ENCODE measurements at regions not wholly inside any gene's neighbourhood (a gene's known extent, or its start where the extent isn't known, plus 50 kb on each side); places are given as distances from the start of the nearest gene placed in this dataset.
"Not testable (repeated sequence)": the region's sequence is repeated elsewhere in the genome, so short reads cannot be mapped to it uniquely, and the experiment has no call there.

- DNase-seq (ENCODE audit: low read depth), result no peak
Observed at GRCh38 chr6:14567842-14568241, 450.3 kb downstream of the CD83 start.

DNA sequence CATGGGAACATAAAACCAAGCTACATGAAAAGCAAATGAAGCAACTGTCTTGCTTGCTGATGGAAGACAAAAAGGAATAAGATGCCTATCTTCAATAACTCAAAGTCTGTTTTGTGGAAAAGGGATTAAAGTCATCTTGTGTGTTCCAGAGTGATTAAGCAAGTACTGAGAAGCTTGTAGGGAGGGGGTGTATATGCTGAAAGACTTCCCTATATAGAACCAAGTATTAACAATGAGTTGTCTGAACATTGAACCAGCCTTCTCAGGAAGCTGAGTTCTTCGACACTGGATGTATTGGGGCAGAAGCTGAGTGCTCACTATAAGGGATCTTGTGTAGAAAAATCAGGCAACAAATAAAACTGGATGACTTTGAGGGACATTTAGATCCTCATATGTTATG, 451.8 kb downstream of the CD83 start:
- DNase-seq (ENCODE audit: low read depth), result no peak

- DNase-seq (ENCODE audit: low read depth), result not testable (repeated sequence)
Observed at GRCh38 chr6:14569874-14570273, 452.3 kb downstream of the CD83 start.

DNA sequence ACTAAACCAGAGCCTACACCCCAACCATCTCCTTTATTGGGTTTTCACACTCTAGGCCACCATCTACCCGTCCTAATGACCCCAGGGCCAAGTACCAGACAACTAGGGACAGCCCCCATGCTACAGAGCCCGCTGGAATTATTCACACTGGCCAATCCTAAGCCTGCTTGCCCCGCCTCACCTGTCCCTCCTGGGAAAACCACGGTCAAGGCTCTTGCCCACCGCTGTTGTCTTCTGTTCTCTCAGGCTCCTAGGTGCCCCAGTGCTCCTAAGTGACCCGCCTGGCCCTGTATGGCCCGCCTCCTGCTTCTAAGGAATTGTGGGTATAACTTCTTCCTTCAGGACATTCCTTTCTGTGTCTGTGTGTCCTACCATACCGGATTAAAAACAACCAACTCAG, 453.4 kb downstream of the CD83 start:
- DNase-seq (ENCODE audit: low read depth), result no peak

DNA sequence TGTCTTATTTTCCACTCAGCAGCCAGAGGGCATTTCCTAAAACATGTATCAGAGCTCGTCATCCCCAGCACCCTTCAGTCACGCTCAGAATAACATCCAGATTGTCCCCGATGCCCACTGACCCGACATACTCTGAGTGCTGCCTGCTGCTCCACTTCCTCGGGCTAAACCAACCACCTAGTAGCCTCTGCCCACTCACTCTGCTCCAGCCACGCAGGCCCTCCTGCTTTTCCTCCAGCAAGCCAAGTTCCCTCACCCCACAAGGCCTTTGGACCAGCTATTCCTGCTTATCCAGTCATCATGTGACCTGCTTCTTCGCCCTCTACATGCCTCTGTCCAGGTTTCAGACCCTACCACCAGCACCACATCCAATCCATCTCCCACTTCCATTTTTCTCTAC, 454.2 kb downstream of the CD83 start:
- DNase-seq (ENCODE audit: low read depth), result no peak

DNA sequence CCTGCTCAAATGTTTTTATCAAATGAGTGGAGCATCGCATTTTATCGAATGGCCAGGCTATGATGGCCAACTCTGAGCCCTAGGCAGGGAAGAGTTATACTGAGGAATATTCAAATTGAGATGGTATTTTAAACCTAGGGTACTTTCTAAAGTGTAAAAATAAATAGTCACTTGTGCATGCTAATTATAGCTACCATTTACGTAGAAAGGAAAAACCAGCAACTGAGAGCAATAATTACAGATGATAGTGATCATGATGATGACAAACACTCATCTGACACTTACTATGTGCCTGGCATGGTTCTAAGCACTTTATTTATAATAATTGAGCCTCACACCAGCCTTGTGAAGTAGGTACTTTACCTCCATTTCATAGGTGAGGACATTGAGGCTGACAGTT, 455.7 kb downstream of the CD83 start:
- no peak for DNase-seq (ENCODE audit: low read depth)

DNA sequence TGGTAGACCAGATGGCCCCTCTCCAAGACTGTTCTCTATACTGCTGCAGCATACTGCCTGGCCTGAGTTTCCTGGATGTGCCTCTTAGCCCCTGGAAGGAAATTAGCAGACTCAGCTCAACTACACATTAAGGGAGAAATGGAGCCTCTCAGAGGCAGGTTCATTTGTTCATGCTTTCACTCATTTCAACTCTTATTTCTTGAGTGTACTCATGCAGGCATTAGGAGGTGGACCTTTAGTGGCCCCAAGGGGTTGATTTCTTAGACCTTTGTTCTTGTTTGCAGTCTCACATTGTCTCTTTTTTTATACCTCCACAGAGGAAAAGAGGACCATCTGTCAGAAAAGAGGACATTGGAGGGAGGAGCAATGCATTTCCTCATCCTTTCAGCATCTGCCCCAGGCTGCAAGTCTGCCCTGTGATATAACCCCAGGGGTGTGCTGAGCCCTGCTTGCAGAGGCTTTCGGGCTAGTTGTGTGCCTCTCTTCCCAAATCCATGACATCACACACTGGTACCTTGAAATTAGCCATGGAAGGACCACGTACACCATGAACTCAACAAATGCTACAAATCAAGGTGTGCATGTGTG, 456.2 kb downstream of the CD83 start:
- no peak for DNase-seq (ENCODE audit: low read depth)

- no peak for DNase-seq (ENCODE audit: low read depth)
Observed at GRCh38 chr6:14575961-14576360, 458.4 kb downstream of the CD83 start.

GRCh38 chr6:14578994-14579393, 461.4 kb downstream of the CD83 start:
- DNase-seq (ENCODE audit: low read depth), result no peak

DNA sequence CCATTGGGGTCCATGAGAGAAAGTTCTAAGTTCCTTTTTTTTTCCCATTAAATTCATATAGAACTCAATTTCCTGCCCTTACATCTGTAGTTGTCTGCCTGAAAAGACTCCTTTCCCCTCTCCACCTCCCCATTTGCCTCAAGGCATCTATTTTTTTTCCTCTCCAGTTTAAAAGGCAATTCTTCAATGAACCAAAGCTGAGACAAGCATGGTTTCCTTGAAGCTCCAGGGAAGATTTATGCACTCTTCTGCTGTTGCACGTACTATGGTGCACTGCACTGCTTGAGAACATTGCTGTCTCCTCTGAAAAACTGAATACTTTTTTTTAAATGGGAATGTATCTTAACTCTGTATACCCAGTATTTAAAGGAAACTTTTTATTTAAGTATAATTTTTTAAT, 465.2 kb downstream of the CD83 start:
- DNase-seq (ENCODE audit: low read depth), result no peak

- no peak for DNase-seq (ENCODE audit: low read depth)
Observed at GRCh38 chr6:14583826-14584225, 466.3 kb downstream of the CD83 start.

- DNase-seq (ENCODE audit: low read depth), result no peak
Observed at GRCh38 chr6:14584450-14584849, 466.9 kb downstream of the CD83 start.

DNA sequence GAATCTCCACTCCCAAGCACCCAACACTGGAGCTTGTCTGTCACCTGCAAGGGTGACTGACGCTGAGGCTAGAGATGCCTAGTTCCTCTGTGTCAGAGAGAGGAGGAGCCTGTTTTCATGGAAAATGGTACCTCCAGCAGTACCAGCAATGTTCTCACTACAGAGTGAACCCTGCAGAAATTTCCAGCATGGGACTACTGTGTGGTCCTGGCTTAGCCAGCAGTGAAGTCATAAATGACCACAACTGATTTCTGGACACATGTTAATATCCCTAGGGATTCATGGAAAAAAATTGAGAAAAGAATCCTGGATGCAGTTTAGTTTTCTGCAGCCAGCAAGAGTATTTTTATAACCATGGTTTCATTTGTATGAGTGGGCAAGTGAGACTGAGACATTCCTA, 468.1 kb downstream of the CD83 start:
- DNase-seq (ENCODE audit: low read depth), result no peak

- no peak for DNase-seq (ENCODE audit: low read depth)
Observed at GRCh38 chr6:14589175-14589574, 471.6 kb downstream of the CD83 start.

- DNase-seq (ENCODE audit: low read depth), result no peak
Observed at GRCh38 chr6:14590586-14590985, 473.0 kb downstream of the CD83 start.

DNA sequence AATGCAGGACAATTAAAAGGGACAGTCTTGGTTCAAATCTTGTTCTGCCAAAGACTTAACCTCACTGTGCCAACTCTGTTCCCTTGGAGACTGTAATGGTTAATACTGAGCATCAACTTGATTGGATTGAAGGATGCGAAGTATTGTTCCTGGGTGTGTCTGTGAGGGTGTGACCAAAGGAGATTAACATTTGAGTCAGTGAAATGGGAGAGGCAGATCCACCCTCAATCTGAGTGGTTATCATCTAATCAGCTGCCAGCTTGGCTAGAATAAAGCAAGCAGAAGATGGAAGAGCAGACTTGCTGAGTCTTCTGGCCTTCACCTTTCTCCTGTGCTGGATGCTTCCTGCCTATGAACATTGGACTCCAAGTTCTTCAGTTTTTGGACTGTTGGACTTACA, 474.4 kb downstream of the CD83 start:
- DNase-seq (ENCODE audit: low read depth), result no peak

DNA sequence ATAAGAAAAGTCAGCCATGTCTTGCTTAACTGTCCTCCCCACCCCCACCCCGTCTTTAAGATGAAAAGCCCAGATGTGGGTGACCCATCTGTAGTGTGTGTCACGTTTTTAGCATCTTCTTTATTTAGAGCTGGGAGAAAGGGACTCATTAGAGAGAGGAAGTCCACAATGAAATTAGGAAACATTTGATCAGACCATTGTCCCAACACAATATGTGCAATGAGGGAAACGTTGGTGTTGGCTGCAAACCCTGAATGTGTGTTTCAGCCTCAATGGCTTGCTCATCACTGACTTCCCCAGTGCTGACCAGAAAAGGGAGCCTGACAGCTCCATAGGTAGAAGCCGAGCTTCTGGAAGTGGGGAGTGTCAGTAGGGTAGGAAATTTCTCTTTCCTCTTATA, 475.7 kb downstream of the CD83 start:
- DNase-seq (ENCODE audit: low read depth), result no peak

DNA sequence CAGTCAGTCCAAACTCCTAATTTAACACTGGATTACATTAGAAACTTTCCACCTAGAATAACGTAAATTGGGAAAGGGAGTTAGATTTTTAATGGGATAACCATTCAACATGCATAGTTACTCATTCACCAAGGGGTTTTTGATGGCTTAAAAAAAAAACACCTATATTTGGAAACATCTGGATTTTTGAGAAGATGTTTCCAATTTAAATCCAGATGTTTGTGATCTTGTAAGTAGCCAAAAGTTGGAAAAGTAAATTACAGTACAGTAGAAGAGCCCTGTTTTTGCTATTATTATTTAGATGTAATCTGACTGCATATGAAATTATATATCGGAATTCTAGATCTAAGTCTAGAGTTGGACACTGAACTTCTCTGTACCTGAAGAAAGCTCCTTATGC, 478.2 kb downstream of the CD83 start:
- no peak for DNase-seq (ENCODE audit: low read depth)

- no peak for DNase-seq (ENCODE audit: low read depth)
Observed at GRCh38 chr6:14596410-14596809, 478.8 kb downstream of the CD83 start.

DNA sequence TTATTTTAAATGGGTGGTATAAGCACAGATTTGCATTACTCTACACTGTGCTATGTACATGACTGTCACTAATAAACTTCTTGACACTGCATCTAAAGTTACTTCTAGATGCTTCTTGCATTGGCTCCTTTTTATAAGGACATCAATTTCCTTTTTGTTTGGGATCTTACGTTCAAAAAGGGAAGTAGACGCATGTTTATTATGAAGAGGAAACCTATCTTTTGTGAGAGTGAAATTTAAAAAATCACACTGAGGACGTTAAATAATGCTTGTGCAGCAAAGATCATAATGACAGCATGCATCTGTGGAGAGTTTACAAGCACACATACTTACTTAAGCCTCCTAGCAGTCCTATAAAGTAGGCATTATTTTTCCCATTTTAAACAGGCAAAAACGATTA, 479.5 kb downstream of the CD83 start:
- DNase-seq (ENCODE audit: low read depth), result no peak

DNA sequence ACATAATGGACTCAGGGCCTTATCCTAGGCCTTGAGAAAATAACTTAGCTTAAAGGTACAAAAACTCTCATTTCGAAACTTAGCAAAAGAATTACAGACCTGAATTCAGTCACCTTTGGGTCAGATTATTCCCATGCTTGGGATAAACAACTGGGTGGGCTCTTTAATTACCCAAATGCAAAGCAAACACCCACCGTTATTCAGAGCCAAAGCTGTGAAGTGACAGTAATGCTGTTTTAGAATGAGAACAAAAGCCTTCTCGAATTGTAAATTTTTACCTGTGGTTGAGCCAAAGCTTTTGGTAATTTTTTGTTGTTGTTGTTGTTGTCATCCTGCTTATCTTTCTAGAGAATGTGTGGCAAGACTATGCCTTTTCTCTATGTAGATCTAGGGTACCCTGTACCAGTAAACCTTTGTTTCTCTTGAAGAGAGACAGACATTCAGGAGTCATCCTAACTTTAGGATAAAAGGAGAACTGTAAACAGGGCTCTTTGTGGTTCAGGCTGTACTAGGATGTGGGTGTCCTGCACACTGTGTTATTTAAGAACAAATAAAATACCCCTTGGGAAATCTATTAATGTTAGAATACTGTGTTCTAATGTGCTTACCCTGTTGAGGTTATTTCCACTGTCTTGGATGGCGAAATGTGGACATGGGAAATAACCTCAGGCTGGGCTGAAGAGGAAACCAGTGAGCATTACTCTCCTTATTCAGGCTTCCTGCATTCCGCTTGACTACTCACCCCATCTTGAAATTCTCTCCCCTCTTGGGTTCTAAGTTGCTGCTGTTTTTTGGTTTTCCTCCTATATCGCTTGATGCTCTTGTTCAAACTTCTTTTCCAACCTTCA, 480.7 kb downstream of the CD83 start:
- DNase-seq (ENCODE audit: low read depth), result no peak

- DNase-seq (ENCODE audit: low read depth), result not testable (repeated sequence)
Observed at GRCh38 chr6:14600306-14600705, 482.7 kb downstream of the CD83 start.

DNA sequence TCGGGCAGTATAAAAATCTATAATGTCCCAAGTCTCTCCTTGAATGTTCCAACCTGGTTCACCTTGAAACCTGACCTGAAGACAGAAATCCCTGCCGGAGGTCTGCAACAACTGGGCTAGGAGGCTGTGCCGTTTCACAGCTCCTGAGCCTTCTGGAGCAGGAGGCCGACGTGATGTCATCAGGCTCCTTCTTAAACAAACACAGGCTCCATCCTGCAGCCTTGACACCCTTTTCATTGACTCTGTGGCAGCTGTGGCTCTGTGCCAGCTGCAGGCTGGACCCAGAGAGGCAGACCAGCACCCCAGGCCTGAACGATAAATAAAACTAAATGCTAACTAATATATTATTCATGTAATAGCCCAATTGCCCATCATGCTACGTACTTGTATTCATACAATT, 483.9 kb downstream of the CD83 start:
- no peak for DNase-seq (ENCODE audit: low read depth)

GRCh38 chr6:14606353-14606752, 488.8 kb downstream of the CD83 start:
- no peak for DNase-seq (ENCODE audit: low read depth)

All from stimulated activated CD8-positive, alpha-beta memory T cell treated with anti-CD3 and anti-CD28 coated beads, Interleukin-7, amount 100 ng/mL, for 24 hours (primary cell).